ENCODE measurements at regions not wholly inside any gene's neighbourhood (a gene's known extent, or its start where the extent isn't known, plus 50 kb on each side); places are given as distances from the start of the nearest gene placed in this dataset.

GRCh38 chr20:43379239-43379917 is 78.3 kb upstream of the SRSF6 start:
- no peaks in the 10 kb centered on the region for H3K27me3 ChIP-seq (ENCODE audit: low read length)
- H3K9me3 ChIP-seq (ENCODE audit: low read length) = no peaks in the 10 kb centered on the region
- no peaks in the 10 kb centered on the region for H3K36me3 ChIP-seq (ENCODE audit: insufficient read depth, low read length)
- H3K4me2 ChIP-seq (ENCODE audit: low read depth, low read length, poor library complexity, severe bottlenecking) = no peak overlapping the region
- no peaks in the 10 kb centered on the region for H3K79me2 ChIP-seq (ENCODE audit: low read length)
- DNase-seq = no peak
- no peaks in the 10 kb centered on the region for H3K4me1 ChIP-seq (ENCODE audit: low read length)
- H3K9me2 ChIP-seq (replicated peaks; ENCODE audit: insufficient read depth, low read length) = no peaks in the 10 kb centered on the region
- H2AFZ ChIP-seq (ENCODE audit: low read length) = no peak overlapping the region
- no peaks in the 10 kb centered on the region for H4K20me1 ChIP-seq (ENCODE audit: insufficient read depth, low read depth, low read length)
- H3K9ac ChIP-seq (ENCODE audit: low read length) = no peak overlapping the region
- no peak overlapping the region for H3K4me3 ChIP-seq (ENCODE audit: low read length)
- no peak overlapping the region for H3K27ac ChIP-seq (ENCODE audit: low read length)

- Histone ChIP-seq H3K4me2 (ENCODE audit: low read depth, low read length, poor library complexity, severe bottlenecking) (no peak overlapping the region), H2AFZ (ENCODE audit: low read length) (no peak overlapping the region), H3K4me3 (ENCODE audit: low read length) (no peak overlapping the region), H3K27me3 (ENCODE audit: low read length) (no peaks in the 10 kb centered on the region), H3K27ac (ENCODE audit: low read length) (no peak overlapping the region), H3K9me3 (ENCODE audit: low read length) (no peaks in the 10 kb centered on the region), H4K20me1 (ENCODE audit: insufficient read depth, low read depth, low read length) (no peaks in the 10 kb centered on the region), H3K4me1 (ENCODE audit: low read length) (no peaks in the 10 kb centered on the region), H3K9ac (ENCODE audit: low read length) (no peak overlapping the region), H3K36me3 (ENCODE audit: insufficient read depth, low read length) (no peaks in the 10 kb centered on the region), H3K79me2 (ENCODE audit: low read length) (no peaks in the 10 kb centered on the region), H3K9me2 (replicated peaks; ENCODE audit: insufficient read depth, low read length) (no peaks in the 10 kb centered on the region)
- no peak for DNase-seq
Observed at GRCh38 chr20:43376831-43377230, 80.9 kb upstream of the SRSF6 start.

- Histone ChIP-seq H2AFZ (ENCODE audit: low read length) (no peak overlapping the region), H4K20me1 (ENCODE audit: insufficient read depth, low read depth, low read length) (no peaks in the 10 kb centered on the region), H3K79me2 (ENCODE audit: low read length) (no peaks in the 10 kb centered on the region), H3K4me3 (ENCODE audit: low read length) (no peak overlapping the region), H3K9me2 (replicated peaks; ENCODE audit: insufficient read depth, low read length) (no peaks in the 10 kb centered on the region), H3K4me2 (ENCODE audit: low read depth, low read length, poor library complexity, severe bottlenecking) (no peak overlapping the region), H3K36me3 (ENCODE audit: insufficient read depth, low read length) (no peaks in the 10 kb centered on the region), H3K9ac (ENCODE audit: low read length) (no peak overlapping the region), H3K9me3 (ENCODE audit: low read length) (no peaks in the 10 kb centered on the region), H3K27ac (ENCODE audit: low read length) (no peak overlapping the region), H3K27me3 (ENCODE audit: low read length) (no peaks in the 10 kb centered on the region), H3K4me1 (ENCODE audit: low read length) (no peaks in the 10 kb centered on the region)
- no peak for DNase-seq
Observed at GRCh38 chr20:43375591-43375990, 82.1 kb upstream of the SRSF6 start.

- Histone ChIP-seq H3K36me3 (ENCODE audit: insufficient read depth, low read length) (no peaks in the 10 kb centered on the region), H3K9ac (ENCODE audit: low read length) (no peak overlapping the region), H3K27ac (ENCODE audit: low read length) (no peak overlapping the region), H3K4me3 (ENCODE audit: low read length) (no peak overlapping the region), H4K20me1 (ENCODE audit: insufficient read depth, low read depth, low read length) (no peaks in the 10 kb centered on the region), H3K27me3 (ENCODE audit: low read length) (no peaks in the 10 kb centered on the region), H3K4me1 (ENCODE audit: low read length) (no peaks in the 10 kb centered on the region), H3K4me2 (ENCODE audit: low read depth, low read length, poor library complexity, severe bottlenecking) (no peak overlapping the region), H3K9me2 (replicated peaks; ENCODE audit: insufficient read depth, low read length) (no peaks in the 10 kb centered on the region), H3K9me3 (ENCODE audit: low read length) (no peaks in the 10 kb centered on the region), H2AFZ (ENCODE audit: low read length) (no peak overlapping the region), H3K79me2 (ENCODE audit: low read length) (no peaks in the 10 kb centered on the region)
- no peak for DNase-seq
Observed at GRCh38 chr20:43372051-43372450, 85.6 kb upstream of the SRSF6 start.

GRCh38 chr20:43365691-43366090 is 92.0 kb upstream of the SRSF6 start:
- Histone ChIP-seq H3K27me3 (ENCODE audit: low read length) (no peaks in the 10 kb centered on the region), H3K9me2 (replicated peaks; ENCODE audit: insufficient read depth, low read length) (no peaks in the 10 kb centered on the region), H3K4me1 (ENCODE audit: low read length) (no peaks in the 10 kb centered on the region), H3K36me3 (ENCODE audit: insufficient read depth, low read length) (no peaks in the 10 kb centered on the region), H4K20me1 (ENCODE audit: insufficient read depth, low read depth, low read length) (no peaks in the 10 kb centered on the region), H3K4me2 (ENCODE audit: low read depth, low read length, poor library complexity, severe bottlenecking) (no peak overlapping the region), H2AFZ (ENCODE audit: low read length) (no peak overlapping the region), H3K9me3 (ENCODE audit: low read length) (no peaks in the 10 kb centered on the region), H3K79me2 (ENCODE audit: low read length) (no peaks in the 10 kb centered on the region), H3K9ac (ENCODE audit: low read length) (no peak overlapping the region), H3K4me3 (ENCODE audit: low read length) (no peak overlapping the region), H3K27ac (ENCODE audit: low read length) (no peak overlapping the region)
- DNase-seq = no peak

GRCh38 chr20:43364001-43364400 is 93.7 kb upstream of the SRSF6 start:
- no peaks in the 10 kb centered on the region for H3K79me2 ChIP-seq (ENCODE audit: low read length)
- H4K20me1 ChIP-seq (ENCODE audit: insufficient read depth, low read depth, low read length) = no peaks in the 10 kb centered on the region
- no peak overlapping the region for H3K9ac ChIP-seq (ENCODE audit: low read length)
- H3K4me1 ChIP-seq (ENCODE audit: low read length) = no peaks in the 10 kb centered on the region
- no peak for DNase-seq
- no peak overlapping the region for H3K27ac ChIP-seq (ENCODE audit: low read length)
- H3K4me2 ChIP-seq (ENCODE audit: low read depth, low read length, poor library complexity, severe bottlenecking) = no peak overlapping the region
- no peaks in the 10 kb centered on the region for H3K27me3 ChIP-seq (ENCODE audit: low read length)
- no peak overlapping the region for H2AFZ ChIP-seq (ENCODE audit: low read length)
- no peaks in the 10 kb centered on the region for H3K36me3 ChIP-seq (ENCODE audit: insufficient read depth, low read length)
- H3K9me2 ChIP-seq (replicated peaks; ENCODE audit: insufficient read depth, low read length) = no peaks in the 10 kb centered on the region
- H3K9me3 ChIP-seq (ENCODE audit: low read length) = no peaks in the 10 kb centered on the region
- H3K4me3 ChIP-seq (ENCODE audit: low read length) = no peak overlapping the region

- Histone ChIP-seq H3K9me3 (ENCODE audit: low read length) (no peaks in the 10 kb centered on the region), H3K27me3 (ENCODE audit: low read length) (no peaks in the 10 kb centered on the region), H3K4me3 (ENCODE audit: low read length) (no peak overlapping the region), H3K4me1 (ENCODE audit: low read length) (no peaks in the 10 kb centered on the region), H3K79me2 (ENCODE audit: low read length) (no peaks in the 10 kb centered on the region), H3K9ac (ENCODE audit: low read length) (no peak overlapping the region), H3K9me2 (replicated peaks; ENCODE audit: insufficient read depth, low read length) (no peaks in the 10 kb centered on the region), H3K36me3 (ENCODE audit: insufficient read depth, low read length) (no peaks in the 10 kb centered on the region), H4K20me1 (ENCODE audit: insufficient read depth, low read depth, low read length) (no peaks in the 10 kb centered on the region), H2AFZ (ENCODE audit: low read length) (no peak overlapping the region), H3K27ac (ENCODE audit: low read length) (no peak overlapping the region), H3K4me2 (ENCODE audit: low read depth, low read length, poor library complexity, severe bottlenecking) (no peak overlapping the region)
- DNase-seq = no peak
Observed at GRCh38 chr20:43363506-43363905, 94.2 kb upstream of the SRSF6 start.

GRCh38 chr20:43361526-43361925 is 96.2 kb upstream of the SRSF6 start:
- no peaks in the 10 kb centered on the region for H3K79me2 ChIP-seq (ENCODE audit: low read length)
- no peak overlapping the region for H3K4me2 ChIP-seq (ENCODE audit: low read depth, low read length, poor library complexity, severe bottlenecking)
- H3K4me3 ChIP-seq (ENCODE audit: low read length) = no peak overlapping the region
- no peaks in the 10 kb centered on the region for H3K36me3 ChIP-seq (ENCODE audit: insufficient read depth, low read length)
- H3K27ac ChIP-seq (ENCODE audit: low read length) = no peak overlapping the region
- H4K20me1 ChIP-seq (ENCODE audit: insufficient read depth, low read depth, low read length) = no peaks in the 10 kb centered on the region
- DNase-seq = no peak
- H3K27me3 ChIP-seq (ENCODE audit: low read length) = no peaks in the 10 kb centered on the region
- no peaks in the 10 kb centered on the region for H3K9me2 ChIP-seq (replicated peaks; ENCODE audit: insufficient read depth, low read length)
- H3K9ac ChIP-seq (ENCODE audit: low read length) = no peak overlapping the region
- H3K4me1 ChIP-seq (ENCODE audit: low read length) = no peaks in the 10 kb centered on the region
- H2AFZ ChIP-seq (ENCODE audit: low read length) = no peak overlapping the region
- no peaks in the 10 kb centered on the region for H3K9me3 ChIP-seq (ENCODE audit: low read length)

- Histone ChIP-seq H3K27ac (ENCODE audit: low read length) (no peak overlapping the region), H3K9ac (ENCODE audit: low read length) (no peak overlapping the region), H3K27me3 (ENCODE audit: low read length) (no peaks in the 10 kb centered on the region), H3K9me3 (ENCODE audit: low read length) (no peaks in the 10 kb centered on the region), H3K4me2 (ENCODE audit: low read depth, low read length, poor library complexity, severe bottlenecking) (no peak overlapping the region), H3K79me2 (ENCODE audit: low read length) (no peaks in the 10 kb centered on the region), H3K4me3 (ENCODE audit: low read length) (no peak overlapping the region), H3K9me2 (replicated peaks; ENCODE audit: insufficient read depth, low read length) (no peaks in the 10 kb centered on the region), H3K36me3 (ENCODE audit: insufficient read depth, low read length) (no peaks in the 10 kb centered on the region), H2AFZ (ENCODE audit: low read length) (no peak overlapping the region), H4K20me1 (ENCODE audit: insufficient read depth, low read depth, low read length) (no peaks in the 10 kb centered on the region), H3K4me1 (ENCODE audit: low read length) (no peaks in the 10 kb centered on the region)
- DNase-seq = no peak
Observed at GRCh38 chr20:43360016-43360415, 97.7 kb upstream of the SRSF6 start.

Data from Karpas-422 (cell line).